ENCODE measurements at regions not wholly inside any gene's neighbourhood (a gene's known extent, or its start where the extent isn't known, plus 50 kb on each side); places are given as distances from the start of the nearest gene placed in this dataset.

DNA sequence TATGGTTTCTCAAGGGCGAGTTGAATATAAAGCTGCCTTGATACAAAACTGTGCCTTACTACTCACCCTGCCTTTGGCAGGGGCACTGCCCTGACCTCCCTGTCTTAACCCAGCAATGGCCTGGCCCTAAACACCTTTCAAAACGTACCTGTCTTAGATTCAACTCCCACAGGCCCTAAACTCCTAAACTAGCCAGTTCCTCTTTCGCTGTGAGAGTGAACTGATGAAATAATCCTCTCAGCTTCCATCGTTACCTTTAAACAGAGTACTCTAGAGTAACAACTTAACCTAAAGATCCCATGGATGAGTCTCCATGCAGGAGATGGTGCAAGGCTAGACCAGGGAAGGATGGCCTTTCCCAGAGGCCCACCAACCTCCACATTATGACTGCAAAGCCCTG, 133.0 kb upstream of the THBS1 start:
- no peak overlapping the region for H3K4me3 ChIP-seq (ENCODE audit: low read depth, low read length)
- TF ChIP-seq, protein P1, sequence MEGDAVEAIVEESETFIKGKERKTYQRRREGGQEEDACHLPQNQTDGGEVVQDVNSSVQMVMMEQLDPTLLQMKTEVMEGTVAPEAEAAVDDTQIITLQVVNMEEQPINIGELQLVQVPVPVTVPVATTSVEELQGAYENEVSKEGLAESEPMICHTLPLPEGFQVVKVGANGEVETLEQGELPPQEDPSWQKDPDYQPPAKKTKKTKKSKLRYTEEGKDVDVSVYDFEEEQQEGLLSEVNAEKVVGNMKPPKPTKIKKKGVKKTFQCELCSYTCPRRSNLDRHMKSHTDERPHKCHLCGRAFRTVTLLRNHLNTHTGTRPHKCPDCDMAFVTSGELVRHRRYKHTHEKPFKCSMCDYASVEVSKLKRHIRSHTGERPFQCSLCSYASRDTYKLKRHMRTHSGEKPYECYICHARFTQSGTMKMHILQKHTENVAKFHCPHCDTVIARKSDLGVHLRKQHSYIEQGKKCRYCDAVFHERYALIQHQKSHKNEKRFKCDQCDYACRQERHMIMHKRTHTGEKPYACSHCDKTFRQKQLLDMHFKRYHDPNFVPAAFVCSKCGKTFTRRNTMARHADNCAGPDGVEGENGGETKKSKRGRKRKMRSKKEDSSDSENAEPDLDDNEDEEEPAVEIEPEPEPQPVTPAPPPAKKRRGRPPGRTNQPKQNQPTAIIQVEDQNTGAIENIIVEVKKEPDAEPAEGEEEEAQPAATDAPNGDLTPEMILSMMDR (IDR thresholded peaks at IDR 0.05; ENCODE audit: low read depth, low read length) = no peak
- DNase-seq (ENCODE audit: low read depth, low spot score) = no peak
- in situ Hi-C loops (cut with HindIII; ENCODE audit: low sequenced_read_pairs) = no loop called here

DNA sequence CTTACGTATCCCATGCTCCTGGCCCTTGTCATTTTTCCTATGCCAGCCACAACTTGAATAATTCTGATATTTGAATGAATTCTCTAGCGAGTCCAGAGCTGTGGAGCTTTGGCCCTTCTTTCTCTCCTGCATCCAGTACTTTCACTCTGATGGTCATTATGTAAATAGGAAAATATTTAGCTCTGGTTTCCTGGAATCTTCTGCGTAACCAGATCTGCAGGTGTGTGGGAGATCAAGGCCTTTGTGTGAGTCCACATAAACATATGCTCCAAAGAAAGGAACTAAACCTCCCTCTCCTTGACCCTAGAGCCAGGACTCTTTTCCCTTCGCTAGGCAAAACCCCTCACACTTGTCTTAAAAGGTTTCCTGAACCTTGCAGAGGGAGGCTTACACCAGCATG, 132.5 kb upstream of the THBS1 start:
- DNase-seq (ENCODE audit: low read depth, low spot score) = no peak
- in situ Hi-C loops (cut with HindIII; ENCODE audit: low sequenced_read_pairs) = no loop called here
- no peak overlapping the region for H3K4me3 ChIP-seq (ENCODE audit: low read depth, low read length)
- TF ChIP-seq, protein P1 (IDR thresholded peaks at IDR 0.05; ENCODE audit: low read depth, low read length) = no peak

- TF ChIP-seq, protein P1 (IDR thresholded peaks at IDR 0.05; ENCODE audit: low read depth, low read length) = no peak
- in situ Hi-C loops (cut with HindIII; ENCODE audit: low sequenced_read_pairs) = no loop called here
- no peak for DNase-seq (ENCODE audit: low read depth, low spot score)
- no peak overlapping the region for H3K4me3 ChIP-seq (ENCODE audit: low read depth, low read length)
These were observed 129.7 kb upstream of the THBS1 start for GRCh38 chr15:39451121-39451688.

GRCh38 chr15:39451871-39452270, 129.0 kb upstream of the THBS1 start:
- in situ Hi-C loops (cut with HindIII; ENCODE audit: low sequenced_read_pairs) = no loop called here
- DNase-seq (ENCODE audit: low read depth, low spot score) = no peak
- TF ChIP-seq, protein P1 (IDR thresholded peaks at IDR 0.05; ENCODE audit: low read depth, low read length) = no peak
- no peak overlapping the region for H3K4me3 ChIP-seq (ENCODE audit: low read depth, low read length)

GRCh38 chr15:39453620-39454019, 127.3 kb upstream of the THBS1 start:
- in situ Hi-C loops (cut with HindIII; ENCODE audit: low sequenced_read_pairs) = no loop called here
- DNase-seq (ENCODE audit: low read depth, low spot score) = no peak
- no peak overlapping the region for H3K4me3 ChIP-seq (ENCODE audit: low read depth, low read length)
- TF ChIP-seq, protein P1 (IDR thresholded peaks at IDR 0.05; ENCODE audit: low read depth, low read length) = no peak

- in situ Hi-C loops (cut with HindIII; ENCODE audit: low sequenced_read_pairs) = no loop called here
- DNase-seq (ENCODE audit: low read depth, low spot score) = no peak
- TF ChIP-seq, protein P1 (IDR thresholded peaks at IDR 0.05; ENCODE audit: low read depth, low read length) = no peak
- H3K4me3 ChIP-seq (ENCODE audit: low read depth, low read length) = no peak overlapping the region
These were observed 126.5 kb upstream of the THBS1 start for GRCh38 chr15:39454189-39454986.

All from astrocyte of the spinal cord (primary cell).